GM18519 (cell line): ENCODE measurements at regions not wholly inside any gene's neighbourhood (a gene's known extent, or its start where the extent isn't known, plus 50 kb on each side); places are given as distances from the start of the nearest gene placed in this dataset.
A peak's percentile ranks its signal among the peaks of the same experiment; 100 is the strongest.
"Not testable (repeated sequence)": the region's sequence is repeated elsewhere in the genome, so short reads cannot be mapped to it uniquely, and the experiment has no call there.

Experiments used
- ATAC-seq: cut with Tn5 transposase; IDR thresholded peaks from one replicate; pipeline ENCODE4 v1.9.1; 2021; ENCODE audit warnings: mild to moderate bottlenecking, moderate library complexity; ENCODE audit not compliant: unreplicated experiment, low FRiP score

GRCh38 chr10:84626397-84627087 is 298.2 kb downstream of the CCSER2 start:
- ATAC-seq = no peak

GRCh38 chr10:84632866-84633265 is 304.5 kb downstream of the CCSER2 start:
- no peak for ATAC-seq

- no peak for ATAC-seq
Observed at GRCh38 chr10:84634636-84635035, 306.2 kb downstream of the CCSER2 start.

GRCh38 chr10:84650628-84651027 is 322.2 kb downstream of the CCSER2 start:
- not testable (repeated sequence) for ATAC-seq

- no peak for ATAC-seq
Observed at GRCh38 chr10:84654671-84655070, 326.3 kb downstream of the CCSER2 start.

GRCh38 chr10:84659027-84659426 is 330.6 kb downstream of the CCSER2 start:
- no peak for ATAC-seq

GRCh38 chr10:84659497-84660439 is 331.4 kb downstream of the CCSER2 start:
- ATAC-seq = no peak

- no peak for ATAC-seq
Observed at GRCh38 chr10:84660450-84661159, 332.2 kb downstream of the CCSER2 start.

GRCh38 chr10:84665211-84665610 is 336.8 kb downstream of the CCSER2 start:
- ATAC-seq = no peak

- peak; percentile 60 for ATAC-seq
Observed at GRCh38 chr10:84665883-84666463, 337.6 kb downstream of the CCSER2 start.

- no peak for ATAC-seq
Observed at GRCh38 chr10:84668186-84668763, 339.9 kb downstream of the CCSER2 start.

GRCh38 chr10:84675060-84675459 is 346.7 kb downstream of the CCSER2 start:
- no peak for ATAC-seq

GRCh38 chr10:84676536-84676935 is 348.1 kb downstream of the CCSER2 start:
- no peak for ATAC-seq

- no peak for ATAC-seq
Observed at GRCh38 chr10:84681781-84682180, 353.4 kb downstream of the CCSER2 start.

- ATAC-seq = no peak
Observed at GRCh38 chr10:84683550-84683949, 355.2 kb downstream of the CCSER2 start.

GRCh38 chr10:84683980-84684740 is 355.8 kb downstream of the CCSER2 start:
- no peak for ATAC-seq

GRCh38 chr10:84685047-84685660 is 356.8 kb downstream of the CCSER2 start:
- no peak for ATAC-seq

GRCh38 chr10:84693006-84693405 is 364.6 kb downstream of the CCSER2 start:
- no peak for ATAC-seq

GRCh38 chr10:84695902-84696301 is 367.5 kb downstream of the CCSER2 start:
- ATAC-seq = no peak
